ENCODE measurements at regions not wholly inside any gene's neighbourhood (a gene's known extent, or its start where the extent isn't known, plus 50 kb on each side); places are given as distances from the start of the nearest gene placed in this dataset.

DNA sequence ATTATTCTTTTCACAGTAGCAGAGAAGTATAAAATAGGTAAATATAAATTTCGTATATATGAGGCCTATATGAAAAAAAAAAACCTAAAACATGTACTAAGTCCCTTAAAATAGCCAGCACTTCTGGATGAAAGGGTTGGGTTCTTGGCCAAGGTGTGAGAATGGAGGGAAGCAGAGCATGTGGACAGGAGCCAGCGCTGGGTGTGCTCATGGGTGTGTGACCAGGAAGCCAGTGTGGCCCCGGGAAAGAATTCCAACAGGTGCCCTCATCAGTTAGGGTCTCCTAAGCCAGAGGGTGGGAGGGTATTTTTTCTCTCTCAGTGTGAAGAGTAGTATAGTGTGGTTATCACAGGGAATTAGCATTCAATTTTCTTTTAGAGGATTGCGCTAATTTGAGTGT is 401.9 kb upstream of the IGFBP3 start (continued):
- TF ChIP-seq, protein P1, sequence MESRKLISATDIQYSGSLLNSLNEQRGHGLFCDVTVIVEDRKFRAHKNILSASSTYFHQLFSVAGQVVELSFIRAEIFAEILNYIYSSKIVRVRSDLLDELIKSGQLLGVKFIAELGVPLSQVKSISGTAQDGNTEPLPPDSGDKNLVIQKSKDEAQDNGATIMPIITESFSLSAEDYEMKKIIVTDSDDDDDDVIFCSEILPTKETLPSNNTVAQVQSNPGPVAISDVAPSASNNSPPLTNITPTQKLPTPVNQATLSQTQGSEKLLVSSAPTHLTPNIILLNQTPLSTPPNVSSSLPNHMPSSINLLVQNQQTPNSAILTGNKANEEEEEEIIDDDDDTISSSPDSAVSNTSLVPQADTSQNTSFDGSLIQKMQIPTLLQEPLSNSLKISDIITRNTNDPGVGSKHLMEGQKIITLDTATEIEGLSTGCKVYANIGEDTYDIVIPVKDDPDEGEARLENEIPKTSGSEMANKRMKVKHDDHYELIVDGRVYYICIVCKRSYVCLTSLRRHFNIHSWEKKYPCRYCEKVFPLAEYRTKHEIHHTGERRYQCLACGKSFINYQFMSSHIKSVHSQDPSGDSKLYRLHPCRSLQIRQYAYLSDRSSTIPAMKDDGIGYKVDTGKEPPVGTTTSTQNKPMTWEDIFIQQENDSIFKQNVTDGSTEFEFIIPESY (IDR thresholded peaks at IDR 0.05), result no peak
- TF ChIP-seq, protein P2, sequence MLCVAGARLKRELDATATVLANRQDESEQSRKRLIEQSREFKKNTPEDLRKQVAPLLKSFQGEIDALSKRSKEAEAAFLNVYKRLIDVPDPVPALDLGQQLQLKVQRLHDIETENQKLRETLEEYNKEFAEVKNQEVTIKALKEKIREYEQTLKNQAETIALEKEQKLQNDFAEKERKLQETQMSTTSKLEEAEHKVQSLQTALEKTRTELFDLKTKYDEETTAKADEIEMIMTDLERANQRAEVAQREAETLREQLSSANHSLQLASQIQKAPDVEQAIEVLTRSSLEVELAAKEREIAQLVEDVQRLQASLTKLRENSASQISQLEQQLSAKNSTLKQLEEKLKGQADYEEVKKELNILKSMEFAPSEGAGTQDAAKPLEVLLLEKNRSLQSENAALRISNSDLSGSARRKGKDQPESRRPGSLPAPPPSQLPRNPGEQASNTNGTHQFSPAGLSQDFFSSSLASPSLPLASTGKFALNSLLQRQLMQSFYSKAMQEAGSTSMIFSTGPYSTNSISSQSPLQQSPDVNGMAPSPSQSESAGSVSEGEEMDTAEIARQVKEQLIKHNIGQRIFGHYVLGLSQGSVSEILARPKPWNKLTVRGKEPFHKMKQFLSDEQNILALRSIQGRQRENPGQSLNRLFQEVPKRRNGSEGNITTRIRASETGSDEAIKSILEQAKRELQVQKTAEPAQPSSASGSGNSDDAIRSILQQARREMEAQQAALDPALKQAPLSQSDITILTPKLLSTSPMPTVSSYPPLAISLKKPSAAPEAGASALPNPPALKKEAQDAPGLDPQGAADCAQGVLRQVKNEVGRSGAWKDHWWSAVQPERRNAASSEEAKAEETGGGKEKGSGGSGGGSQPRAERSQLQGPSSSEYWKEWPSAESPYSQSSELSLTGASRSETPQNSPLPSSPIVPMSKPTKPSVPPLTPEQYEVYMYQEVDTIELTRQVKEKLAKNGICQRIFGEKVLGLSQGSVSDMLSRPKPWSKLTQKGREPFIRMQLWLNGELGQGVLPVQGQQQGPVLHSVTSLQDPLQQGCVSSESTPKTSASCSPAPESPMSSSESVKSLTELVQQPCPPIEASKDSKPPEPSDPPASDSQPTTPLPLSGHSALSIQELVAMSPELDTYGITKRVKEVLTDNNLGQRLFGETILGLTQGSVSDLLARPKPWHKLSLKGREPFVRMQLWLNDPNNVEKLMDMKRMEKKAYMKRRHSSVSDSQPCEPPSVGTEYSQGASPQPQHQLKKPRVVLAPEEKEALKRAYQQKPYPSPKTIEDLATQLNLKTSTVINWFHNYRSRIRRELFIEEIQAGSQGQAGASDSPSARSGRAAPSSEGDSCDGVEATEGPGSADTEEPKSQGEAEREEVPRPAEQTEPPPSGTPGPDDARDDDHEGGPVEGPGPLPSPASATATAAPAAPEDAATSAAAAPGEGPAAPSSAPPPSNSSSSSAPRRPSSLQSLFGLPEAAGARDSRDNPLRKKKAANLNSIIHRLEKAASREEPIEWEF (IDR thresholded peaks at IDR 0.05; ENCODE audit: insufficient replicate concordance, low read depth, low read length), result no peak
- no peak for TF ChIP-seq KAT2A (conservative IDR thresholded peaks at IDR 0.05; ENCODE audit: control insufficient read depth, low read depth, low read length)
- TF ChIP-seq, protein P3, sequence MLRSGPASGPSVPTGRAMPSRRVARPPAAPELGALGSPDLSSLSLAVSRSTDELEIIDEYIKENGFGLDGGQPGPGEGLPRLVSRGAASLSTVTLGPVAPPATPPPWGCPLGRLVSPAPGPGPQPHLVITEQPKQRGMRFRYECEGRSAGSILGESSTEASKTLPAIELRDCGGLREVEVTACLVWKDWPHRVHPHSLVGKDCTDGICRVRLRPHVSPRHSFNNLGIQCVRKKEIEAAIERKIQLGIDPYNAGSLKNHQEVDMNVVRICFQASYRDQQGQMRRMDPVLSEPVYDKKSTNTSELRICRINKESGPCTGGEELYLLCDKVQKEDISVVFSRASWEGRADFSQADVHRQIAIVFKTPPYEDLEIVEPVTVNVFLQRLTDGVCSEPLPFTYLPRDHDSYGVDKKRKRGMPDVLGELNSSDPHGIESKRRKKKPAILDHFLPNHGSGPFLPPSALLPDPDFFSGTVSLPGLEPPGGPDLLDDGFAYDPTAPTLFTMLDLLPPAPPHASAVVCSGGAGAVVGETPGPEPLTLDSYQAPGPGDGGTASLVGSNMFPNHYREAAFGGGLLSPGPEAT (IDR thresholded peaks at IDR 0.05; ENCODE audit: low read depth), result no peak
- TF ChIP-seq NBN (IDR thresholded peaks at IDR 0.05), result no peak
